ENCODE measurements at regions not wholly inside any gene's neighbourhood (a gene's known extent, or its start where the extent isn't known, plus 50 kb on each side); places are given as distances from the start of the nearest gene placed in this dataset.
"Not testable (repeated sequence)": the region's sequence is repeated elsewhere in the genome, so short reads cannot be mapped to it uniquely, and the experiment has no call there.

GRCh38 chr2:113343800-113344199, 65.1 kb upstream of the PAX8 start:
- BruUV-seq (replicated peaks): not testable (repeated sequence)

GRCh38 chr2:113342650-113343049, 63.9 kb upstream of the PAX8 start:
- ChIA-PET POLR2A (no interaction called here), RAD21 (ENCODE audit: unreplicated experiment) (no interaction called here), CTCF (no interaction called here), SMC1A (ENCODE audit: uncharacterized antibody, unreplicated experiment) (no interaction called here)
- H3K36me3 ChIP-seq (ENCODE audit: control insufficient read depth in 2 of 2, insufficient read depth in 2 of 2, low read length in 1 of 2): no peaks in the 10 kb centered on the region
- 8% methylated on average over 9 of the region's 9 CpGs for WGBS (ENCODE audit: insufficient coverage, insufficient replicate concordance, low lambda C conversion rate, missing lambda C conversion rate)
- H2AFZ ChIP-seq (ENCODE audit: control insufficient read depth, low read depth, low read length): no peak overlapping the region
- H3K9ac ChIP-seq (ENCODE audit: control insufficient read depth, insufficient read depth, low read length): no peak overlapping the region
- FAIRE-seq: no peak
- TF ChIP-seq FOXK2 (IDR thresholded peaks at IDR 0.05): no peak
- TF ChIP-seq SRF (IDR thresholded peaks at IDR 0.05; ENCODE audit: low read depth in 2 of 2, low read length in 2 of 2): no peak
- TF ChIP-seq MTA2 (IDR thresholded peaks at IDR 0.05; ENCODE audit: low read depth): no peak
- no peaks in the 10 kb centered on the region for H3K79me2 ChIP-seq (ENCODE audit: control insufficient read depth, insufficient read depth, low read length)
- intact Hi-C loops (cut with micrococcal nuclease; ENCODE audit: unreplicated experiment): no loop called here
- no peaks in the 10 kb centered on the region for H3K9me3 ChIP-seq (replicated peaks; ENCODE audit: control insufficient read depth, insufficient read depth, low read length)
- peak; percentile 55 for ATAC-seq
- in situ Hi-C loops (cut with MboI): no loop called here
- no peak overlapping the region for H3K27ac ChIP-seq (ENCODE audit: control insufficient read depth, insufficient read depth)
- no peak for DNase-seq (ENCODE audit: low read depth, low spot score)
- no peak overlapping the region for H3K4me3 ChIP-seq
- H3K27me3 ChIP-seq (replicated peaks in 1 of 2; ENCODE audit: control insufficient read depth in 2 of 2, insufficient read depth in 2 of 2, low read length in 1 of 2): no peaks in the 10 kb centered on the region
- BruUV-seq (replicated peaks): no TSS peak
- no peaks in the 10 kb centered on the region for H4K20me1 ChIP-seq (ENCODE audit: control insufficient read depth, insufficient read depth)
- no peaks in the 10 kb centered on the region for H3K4me1 ChIP-seq (ENCODE audit: control insufficient read depth, insufficient read depth, low read length)
- H3K4me2 ChIP-seq (ENCODE audit: control insufficient read depth, insufficient read depth): no peak overlapping the region

More at GRCh38 chr2:113343800-113344199, 65.1 kb upstream of the PAX8 start:
- H3K27me3 ChIP-seq (replicated peaks in 1 of 2; ENCODE audit: control insufficient read depth in 2 of 2, insufficient read depth in 2 of 2, low read length in 1 of 2); H3K79me2 ChIP-seq (ENCODE audit: control insufficient read depth, insufficient read depth, low read length); H2AFZ ChIP-seq (ENCODE audit: control insufficient read depth, low read depth, low read length); H4K20me1 ChIP-seq (ENCODE audit: control insufficient read depth, insufficient read depth); POLR2A ChIA-PET; H3K9ac ChIP-seq (ENCODE audit: control insufficient read depth, insufficient read depth, low read length); H3K4me1 ChIP-seq (ENCODE audit: control insufficient read depth, insufficient read depth, low read length); DNase-seq (ENCODE audit: low read depth, low spot score); H3K4me3 ChIP-seq; H3K4me2 ChIP-seq (ENCODE audit: control insufficient read depth, insufficient read depth); intact Hi-C loops (cut with micrococcal nuclease; ENCODE audit: unreplicated experiment); FAIRE-seq; H3K36me3 ChIP-seq (ENCODE audit: control insufficient read depth in 2 of 2, insufficient read depth in 2 of 2, low read length in 1 of 2); SMC1A ChIA-PET (ENCODE audit: uncharacterized antibody, unreplicated experiment); in situ Hi-C loops (cut with MboI); H3K27ac ChIP-seq (ENCODE audit: control insufficient read depth, insufficient read depth); CTCF ChIA-PET; ATAC-seq; H3K9me3 ChIP-seq (replicated peaks; ENCODE audit: control insufficient read depth, insufficient read depth, low read length): not testable (repeated sequence)
- 0% methylated on average over 1 of the region's 1 CpG for WGBS (ENCODE audit: insufficient coverage, insufficient replicate concordance, low lambda C conversion rate, missing lambda C conversion rate)
- RAD21 ChIA-PET (ENCODE audit: unreplicated experiment): interaction anchor here (0.6 kb wide), 1 partner anchor 14 kb away, joined by 3 read pairs; no protein-coding TSS in a partner anchor

GRCh38 chr2:113341870-113342253, 63.1 kb upstream of the PAX8 start:
- CTCF ChIA-PET; FAIRE-seq; H3K27ac ChIP-seq (ENCODE audit: control insufficient read depth, insufficient read depth); intact Hi-C loops (cut with micrococcal nuclease; ENCODE audit: unreplicated experiment); H3K4me2 ChIP-seq (ENCODE audit: control insufficient read depth, insufficient read depth); H3K9ac ChIP-seq (ENCODE audit: control insufficient read depth, insufficient read depth, low read length); H3K9me3 ChIP-seq (replicated peaks; ENCODE audit: control insufficient read depth, insufficient read depth, low read length); H2AFZ ChIP-seq (ENCODE audit: control insufficient read depth, low read depth, low read length); ATAC-seq; H3K27me3 ChIP-seq (replicated peaks in 1 of 2; ENCODE audit: control insufficient read depth in 2 of 2, insufficient read depth in 2 of 2, low read length in 1 of 2); POLR2A ChIA-PET; in situ Hi-C loops (cut with MboI); BruUV-seq (replicated peaks); RAD21 ChIA-PET (ENCODE audit: unreplicated experiment); H3K4me1 ChIP-seq (ENCODE audit: control insufficient read depth, insufficient read depth, low read length); H3K36me3 ChIP-seq (ENCODE audit: control insufficient read depth in 2 of 2, insufficient read depth in 2 of 2, low read length in 1 of 2); H3K79me2 ChIP-seq (ENCODE audit: control insufficient read depth, insufficient read depth, low read length); H4K20me1 ChIP-seq (ENCODE audit: control insufficient read depth, insufficient read depth); SMC1A ChIA-PET (ENCODE audit: uncharacterized antibody, unreplicated experiment); H3K4me3 ChIP-seq; DNase-seq (ENCODE audit: low read depth, low spot score): not testable (repeated sequence)
- 16% methylated on average over 3 of the region's 3 CpGs for WGBS (ENCODE audit: insufficient coverage, insufficient replicate concordance, low lambda C conversion rate, missing lambda C conversion rate)

Data from GM12878 (cell line).